BJ (cell line): ENCODE measurements at regions not wholly inside any gene's neighbourhood (a gene's known extent, or its start where the extent isn't known, plus 50 kb on each side); places are given as distances from the start of the nearest gene placed in this dataset.
"Not testable (repeated sequence)": the region's sequence is repeated elsewhere in the genome, so short reads cannot be mapped to it uniquely, and the experiment has no call there.

Experiments
- CTCF ChIA-PET: fragments of 350-600 bp; formaldehyde crosslinking; extraction: SDS; loops from one replicate; lab custom pipeline; 2021; ENCODE audit warnings: antibody characterized with exemption, inconsistent platforms; lab: Yijun Ruan, JAX
- POLR2A ChIA-PET: fragments of 300-600 bp; sonication (Branson Sonifier 250); formaldehyde crosslinking; extraction: SDS; loops from one replicate; lab custom pipeline; 2021; ENCODE audit warnings: antibody characterized with exemption; lab: Charles Lee
- DNase-seq: peaks from one replicate; pipeline ENCODE4 v3.0.0-alpha.2; 2011; ENCODE audit warnings: low read depth
- H3K27me3 ChIP-seq: 2 replicates; pipeline ENCODE4 v1.6.0; 2011; ENCODE audit warnings: low read length; ENCODE audit not compliant: control insufficient read depth, insufficient read depth
- H3K36me3 ChIP-seq: 2 replicates; pipeline ENCODE4 v1.5.1; 2011; ENCODE audit warnings: low read length; ENCODE audit not compliant: control insufficient read depth, insufficient read depth
- H3K4me3 ChIP-seq: 2 replicates; pipeline ENCODE4 v1.5.1; 2011; ENCODE audit warnings: low read depth, mild to moderate bottlenecking, control low read depth, low read length
- TF ChIP-seq, protein P1 (sequence below): IDR thresholded peaks from 2 replicates; pipeline ENCODE4 v1.5.1; 2011; ENCODE audit warnings: low read depth, mild to moderate bottlenecking, control low read depth, inconsistent platforms, low read length, moderate library complexity; ENCODE audit not compliant: insufficient read depth

DNA sequence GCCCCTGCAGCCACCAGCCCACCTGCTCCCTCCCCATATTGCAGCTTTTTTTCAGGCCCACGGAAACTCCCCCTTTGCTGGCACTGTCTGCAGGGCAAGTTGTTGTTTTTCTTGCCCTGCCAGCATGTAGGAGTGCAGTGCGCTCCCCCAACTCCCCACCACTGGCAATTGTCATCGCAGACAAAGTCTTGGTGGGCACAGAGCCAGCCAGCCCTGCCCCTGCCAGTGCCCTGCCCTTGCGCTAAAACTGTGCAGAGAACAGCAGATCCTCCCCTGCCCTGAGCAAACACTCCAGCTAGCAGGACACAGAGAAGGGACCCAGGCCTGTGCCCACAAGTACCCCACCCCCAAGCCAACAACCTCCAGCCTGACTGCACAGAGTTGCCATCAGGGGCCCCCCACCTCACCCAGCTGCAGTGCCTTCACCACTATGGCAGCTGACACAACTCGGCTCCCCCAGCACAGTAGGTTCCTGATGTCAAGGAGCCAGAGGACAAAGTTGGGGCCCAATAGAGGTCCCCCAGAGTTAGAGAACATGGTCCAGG lies 158.1 kb upstream of the ARHGAP42 start:
- Histone ChIP-seq H3K4me3 (no peak overlapping the region), H3K27me3 (no peaks in the 10 kb centered on the region), H3K36me3 (no peaks in the 10 kb centered on the region)
- ChIA-PET POLR2A (no interaction called here), CTCF (no interaction called here)
- TF ChIP-seq, protein P1, sequence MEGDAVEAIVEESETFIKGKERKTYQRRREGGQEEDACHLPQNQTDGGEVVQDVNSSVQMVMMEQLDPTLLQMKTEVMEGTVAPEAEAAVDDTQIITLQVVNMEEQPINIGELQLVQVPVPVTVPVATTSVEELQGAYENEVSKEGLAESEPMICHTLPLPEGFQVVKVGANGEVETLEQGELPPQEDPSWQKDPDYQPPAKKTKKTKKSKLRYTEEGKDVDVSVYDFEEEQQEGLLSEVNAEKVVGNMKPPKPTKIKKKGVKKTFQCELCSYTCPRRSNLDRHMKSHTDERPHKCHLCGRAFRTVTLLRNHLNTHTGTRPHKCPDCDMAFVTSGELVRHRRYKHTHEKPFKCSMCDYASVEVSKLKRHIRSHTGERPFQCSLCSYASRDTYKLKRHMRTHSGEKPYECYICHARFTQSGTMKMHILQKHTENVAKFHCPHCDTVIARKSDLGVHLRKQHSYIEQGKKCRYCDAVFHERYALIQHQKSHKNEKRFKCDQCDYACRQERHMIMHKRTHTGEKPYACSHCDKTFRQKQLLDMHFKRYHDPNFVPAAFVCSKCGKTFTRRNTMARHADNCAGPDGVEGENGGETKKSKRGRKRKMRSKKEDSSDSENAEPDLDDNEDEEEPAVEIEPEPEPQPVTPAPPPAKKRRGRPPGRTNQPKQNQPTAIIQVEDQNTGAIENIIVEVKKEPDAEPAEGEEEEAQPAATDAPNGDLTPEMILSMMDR = no peak
- no peak for DNase-seq

DNA sequence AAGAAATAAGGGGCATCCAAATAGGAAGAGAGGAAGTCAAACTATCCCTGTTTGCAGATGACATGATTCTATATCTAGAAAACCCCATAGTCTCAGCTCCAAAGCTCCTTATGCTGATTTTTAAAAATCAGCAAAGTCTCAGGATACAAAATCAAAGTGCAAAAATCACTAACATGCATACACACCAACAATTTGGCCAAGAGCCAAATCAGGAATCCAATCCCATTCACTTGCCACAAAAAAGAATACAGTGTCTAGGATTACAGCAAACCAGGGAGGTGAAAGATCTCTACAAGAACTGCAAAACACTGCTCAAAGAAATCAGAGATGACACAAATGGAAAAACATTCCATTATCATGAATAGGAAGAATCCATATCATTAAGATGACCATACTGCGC lies 155.8 kb upstream of the ARHGAP42 start:
- CTCF ChIA-PET, H3K27me3 ChIP-seq, H3K4me3 ChIP-seq, H3K36me3 ChIP-seq, DNase-seq, POLR2A ChIA-PET: not testable (repeated sequence)

DNA sequence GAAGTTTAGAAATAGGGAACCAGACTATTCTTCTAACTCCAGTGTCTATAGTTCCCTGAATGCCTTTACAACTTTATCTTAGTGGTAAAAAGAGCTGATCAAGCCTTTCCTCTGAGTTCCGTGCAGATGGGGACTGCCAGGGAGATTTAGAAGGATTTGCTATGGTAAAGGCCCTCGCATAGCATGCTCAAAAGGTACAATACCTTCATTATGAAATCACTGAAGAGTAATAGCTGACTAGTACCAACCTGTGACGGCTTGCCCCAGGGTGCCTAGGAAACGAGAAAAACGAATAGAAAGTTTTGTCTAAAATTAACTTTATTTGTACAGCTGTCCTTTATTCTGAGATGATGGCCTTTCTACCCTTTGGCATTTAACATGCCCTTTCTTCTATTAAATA lies 150.1 kb upstream of the ARHGAP42 start:
- POLR2A ChIA-PET = no interaction called here
- Histone ChIP-seq H3K4me3 (no peak overlapping the region), H3K27me3 (no peaks in the 10 kb centered on the region), H3K36me3 (no peaks in the 10 kb centered on the region)
- CTCF ChIA-PET = no interaction called here
- no peak for DNase-seq
- TF ChIP-seq, protein P1 = no peak

DNA sequence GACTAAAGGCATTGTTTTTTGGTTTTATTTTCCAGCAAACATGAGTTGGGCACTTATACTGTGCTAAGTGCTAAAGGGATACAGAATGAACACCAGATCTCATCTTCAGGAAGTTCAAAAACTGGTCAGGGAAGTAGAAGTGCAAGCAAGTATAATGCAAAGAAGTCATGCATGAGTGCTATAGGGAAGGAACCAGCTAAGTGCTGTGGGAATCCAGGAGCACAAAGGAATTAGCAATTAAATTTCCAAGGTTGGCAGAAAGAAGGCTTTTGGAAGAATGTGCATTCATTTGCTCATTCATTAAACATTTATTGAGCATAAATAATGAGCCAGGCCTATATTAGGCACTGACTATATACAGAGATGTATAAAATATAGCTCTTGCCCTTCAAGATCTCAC lies 143.7 kb upstream of the ARHGAP42 start:
- ChIA-PET POLR2A (no interaction called here), CTCF (interaction anchor here (1.5 kb wide), 1 partner anchor 10 kb away, joined by 3 read pairs; no protein-coding TSS in a partner anchor)
- no peaks in the 10 kb centered on the region for H3K27me3 ChIP-seq
- H3K4me3 ChIP-seq = no peak overlapping the region
- no peak for DNase-seq
- H3K36me3 ChIP-seq = no peaks in the 10 kb centered on the region
- TF ChIP-seq, protein P1 = no peak

DNA sequence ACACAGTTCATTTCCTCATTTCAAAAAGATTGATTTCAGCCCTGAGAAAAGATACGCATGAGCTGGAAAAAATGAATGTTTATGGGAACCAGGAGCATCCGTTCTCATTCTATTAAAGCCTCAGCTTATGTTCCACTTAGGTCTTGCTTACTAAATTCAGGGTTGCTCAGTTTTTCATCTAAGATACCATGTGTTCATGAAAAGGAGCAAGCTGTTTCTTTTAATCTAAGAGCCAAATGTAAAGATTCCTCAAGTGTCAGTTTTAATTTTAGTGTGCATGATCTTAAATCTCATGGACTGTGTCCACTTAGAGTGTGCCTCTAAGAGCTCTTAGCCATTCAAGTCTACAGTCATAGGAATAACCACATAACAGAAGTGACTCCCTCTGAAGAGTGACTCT lies 141.5 kb upstream of the ARHGAP42 start:
- Histone ChIP-seq H3K4me3 (no peak overlapping the region), H3K27me3 (no peaks in the 10 kb centered on the region), H3K36me3 (no peaks in the 10 kb centered on the region)
- TF ChIP-seq, protein P1 = no peak
- CTCF ChIA-PET = interaction anchor here (0.9 kb wide), 1 partner anchor 287 kb away, joined by 4 read pairs; no protein-coding TSS in a partner anchor
- POLR2A ChIA-PET = no interaction called here
- no peak for DNase-seq

DNA sequence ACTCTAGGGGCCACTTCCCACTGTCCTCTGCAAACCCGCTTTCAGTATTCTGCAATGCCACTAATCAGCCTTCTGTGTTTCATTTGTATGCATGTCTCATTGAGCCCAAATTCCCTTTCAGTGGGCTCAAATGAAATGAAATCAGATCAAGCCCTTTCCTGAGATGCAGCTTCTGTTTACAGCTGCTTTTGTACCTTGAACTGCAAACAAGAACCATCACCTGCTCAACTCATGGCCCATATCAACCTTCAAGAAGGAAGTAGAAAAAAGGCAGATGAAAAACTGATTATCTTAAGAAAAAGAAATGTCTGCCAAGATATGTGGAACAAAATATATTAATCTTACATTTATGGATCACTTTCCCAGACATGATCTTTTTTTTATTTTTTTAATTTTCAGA lies 141.1 kb upstream of the ARHGAP42 start:
- Histone ChIP-seq H3K4me3 (no peak overlapping the region), H3K36me3 (no peaks in the 10 kb centered on the region), H3K27me3 (0 out of 2 replicates have a peak, but pooled peaks cover 1% of the 10 kb centered on the region)
- DNase-seq = no peak
- POLR2A ChIA-PET = no interaction called here
- CTCF ChIA-PET = interaction anchor here (0.9 kb wide), 1 partner anchor 287 kb away, joined by 4 read pairs; no protein-coding TSS in a partner anchor
- TF ChIP-seq, protein P1 = no peak
